ENCODE measurements at regions not wholly inside any gene's neighbourhood (a gene's known extent, or its start where the extent isn't known, plus 50 kb on each side); places are given as distances from the start of the nearest gene placed in this dataset.
"Not testable (repeated sequence)": the region's sequence is repeated elsewhere in the genome, so short reads cannot be mapped to it uniquely, and the experiment has no call there.

GRCh38 chr21:6492691-6493090 lies 4028.7 kb upstream of the TPTE start:
- not testable (repeated sequence) for TF ChIP-seq CHD2 (IDR thresholded peaks at IDR 0.05; ENCODE audit: borderline replicate concordance, low read depth, low read length); POLR2AphosphoS5 (IDR thresholded peaks at IDR 0.05; ENCODE audit: low read length)

Data from GM12878 (cell line).